Liver (tissue), 3 donors: ENCODE measurements at regions not wholly inside any gene's neighbourhood (a gene's known extent, or its start where the extent isn't known, plus 50 kb on each side); places are given as distances from the start of the nearest gene placed in this dataset.
A peak's percentile ranks its signal among the peaks of the same experiment; 100 is the strongest.

Experiments
- EGR1 ChIP-seq, 2 donors: IDR thresholded peaks; 2 replicates each; pipeline ENCODE4 v1.6.1; 2016 to 2018; ENCODE audit warnings: antibody characterized with exemption in 2 of 2, low read depth in 2 of 2
- FOXA2 ChIP-seq: IDR thresholded peaks from 2 replicates; pipeline ENCODE4 v1.6.1; 2016; ENCODE audit warnings: antibody characterized with exemption
- JUND ChIP-seq, 2 donors: IDR thresholded peaks; 2 replicates each; pipeline ENCODE4 v1.6.1; 2016; ENCODE audit warnings: antibody characterized with exemption in 2 of 2
- SP1 ChIP-seq: IDR thresholded peaks from 2 replicates; pipeline ENCODE4 v1.6.1; 2018; ENCODE audit warnings: antibody characterized with exemption, mild to moderate bottlenecking
- TAF1 ChIP-seq: conservative IDR thresholded peaks from 2 replicates; pipeline ENCODE4 v1.6.1; 2016; ENCODE audit warnings: antibody characterized with exemption, mild to moderate bottlenecking
- TF ChIP-seq, protein P1 (sequence below): fragments of 150-350 bp; IDR thresholded peaks from 2 replicates; pipeline ENCODE4 v1.5.1; 2017; ENCODE audit warnings: improper control_type of control experiment, low read depth, low read length; ENCODE audit not compliant: missing input control
- donor health status: healthy.
- donor health status: healthy.

DNA sequence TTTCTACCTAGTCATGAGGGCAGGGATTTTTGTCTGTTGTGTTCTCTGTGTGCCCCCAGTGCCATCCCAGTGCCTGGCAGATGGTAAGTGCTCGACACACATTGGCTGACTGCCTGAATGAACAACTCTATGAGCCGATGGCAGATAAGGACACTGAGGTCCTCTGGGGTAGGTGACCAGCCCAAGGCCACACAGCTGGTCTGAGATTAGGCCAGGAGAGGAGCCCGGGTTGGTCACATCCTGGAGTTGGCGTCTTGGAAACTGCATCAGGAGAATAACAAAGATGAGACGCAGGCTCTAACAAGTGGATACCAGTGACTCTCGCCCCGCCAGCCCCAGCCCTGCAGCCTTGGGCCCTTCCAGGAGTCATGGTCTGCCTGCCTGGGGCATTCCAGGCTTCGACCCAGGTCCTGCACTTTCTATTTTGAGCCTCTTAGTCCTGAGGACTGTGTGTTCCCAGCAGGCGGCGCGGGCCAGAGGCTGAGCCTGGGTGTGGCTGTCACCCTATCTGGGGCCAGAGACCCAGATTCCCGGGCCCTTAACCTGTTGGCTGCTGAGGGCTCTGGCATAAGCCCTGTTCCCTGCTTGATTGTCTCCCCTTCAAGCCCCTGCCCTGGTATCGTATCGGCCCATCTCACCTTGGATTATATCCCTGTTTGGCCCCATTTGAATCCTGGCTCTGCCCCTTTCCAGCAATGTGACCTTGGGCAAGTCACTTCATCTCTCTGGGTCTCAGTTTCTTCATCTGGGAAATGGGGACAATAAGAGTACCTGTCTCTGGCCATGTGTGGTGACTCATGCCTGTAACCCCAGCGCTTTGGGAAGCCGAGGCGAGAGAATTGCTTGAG lies 88.3 kb downstream of the CEBPB start:
- TF ChIP-seq, protein P1, sequence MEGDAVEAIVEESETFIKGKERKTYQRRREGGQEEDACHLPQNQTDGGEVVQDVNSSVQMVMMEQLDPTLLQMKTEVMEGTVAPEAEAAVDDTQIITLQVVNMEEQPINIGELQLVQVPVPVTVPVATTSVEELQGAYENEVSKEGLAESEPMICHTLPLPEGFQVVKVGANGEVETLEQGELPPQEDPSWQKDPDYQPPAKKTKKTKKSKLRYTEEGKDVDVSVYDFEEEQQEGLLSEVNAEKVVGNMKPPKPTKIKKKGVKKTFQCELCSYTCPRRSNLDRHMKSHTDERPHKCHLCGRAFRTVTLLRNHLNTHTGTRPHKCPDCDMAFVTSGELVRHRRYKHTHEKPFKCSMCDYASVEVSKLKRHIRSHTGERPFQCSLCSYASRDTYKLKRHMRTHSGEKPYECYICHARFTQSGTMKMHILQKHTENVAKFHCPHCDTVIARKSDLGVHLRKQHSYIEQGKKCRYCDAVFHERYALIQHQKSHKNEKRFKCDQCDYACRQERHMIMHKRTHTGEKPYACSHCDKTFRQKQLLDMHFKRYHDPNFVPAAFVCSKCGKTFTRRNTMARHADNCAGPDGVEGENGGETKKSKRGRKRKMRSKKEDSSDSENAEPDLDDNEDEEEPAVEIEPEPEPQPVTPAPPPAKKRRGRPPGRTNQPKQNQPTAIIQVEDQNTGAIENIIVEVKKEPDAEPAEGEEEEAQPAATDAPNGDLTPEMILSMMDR = peak; percentile 45
- peak; percentile 93 for TF ChIP-seq SP1
- no peak for TF ChIP-seq TAF1
- no peak for TF ChIP-seq FOXA2
- TF ChIP-seq JUND (IDR thresholded peaks at IDR 0.05) = peak in 1 of 2 donors; percentile 54
- no peak for TF ChIP-seq EGR1 (IDR thresholded peaks at IDR 0.05; ENCODE audit: low read depth in 2 of 2)
